Muscle layer of colon (tissue), 2 donors: ENCODE measurements at regions not wholly inside any gene's neighbourhood (a gene's known extent, or its start where the extent isn't known, plus 50 kb on each side); places are given as distances from the start of the nearest gene placed in this dataset.
"Not testable (repeated sequence)": the region's sequence is repeated elsewhere in the genome, so short reads cannot be mapped to it uniquely, and the experiment has no call there.

Source experiments
- H3K27ac ChIP-seq: one replicate; pipeline ENCODE4 v1.7.0; 2013; ENCODE audit warnings: low read depth, mild to moderate bottlenecking, low read length, moderate library complexity
- H3K27me3 ChIP-seq, 2 donors: one replicate each; pipeline ENCODE4 v1.7.0; 2013; ENCODE audit warnings: low read length in 2 of 2, mild to moderate bottlenecking in 2 of 2; ENCODE audit not compliant: insufficient read depth in 2 of 2, control insufficient read depth in 1 of 2
- H3K36me3 ChIP-seq: one replicate; pipeline ENCODE4 v1.7.0; 2013; ENCODE audit warnings: mild to moderate bottlenecking, low read length; ENCODE audit not compliant: insufficient read depth
- H3K4me1 ChIP-seq: one replicate; pipeline ENCODE4 v1.7.0; 2013; ENCODE audit warnings: mild to moderate bottlenecking, low read length; ENCODE audit not compliant: insufficient read depth
- H3K4me3 ChIP-seq, 2 donors: one replicate each; pipeline ENCODE4 v1.7.0; 2013; ENCODE audit warnings: low read length in 2 of 2, low read depth in 1 of 2, mild to moderate bottlenecking in 1 of 2, moderate library complexity in 1 of 2
- H3K9ac ChIP-seq: one replicate; pipeline ENCODE4 v1.7.0; 2013; ENCODE audit warnings: low read length
- H3K9me3 ChIP-seq: one replicate; pipeline ENCODE4 v1.7.0; 2013; ENCODE audit warnings: mild to moderate bottlenecking, low read length
- donor health status: abdominal sarcoma.
- donor health status: Adenocarcinoma of cecum.

- H3K27ac ChIP-seq = no peak overlapping the region
- H3K36me3 ChIP-seq = no peaks in the 10 kb centered on the region
- H3K9me3 ChIP-seq = no peaks in the 10 kb centered on the region
- no peak overlapping the region for H3K9ac ChIP-seq
- no peak overlapping the region for H3K4me3 ChIP-seq
- peaks cover 0 to 4% of the 10 kb centered on the region in 2 donors for H3K27me3 ChIP-seq
- no peaks in the 10 kb centered on the region for H3K4me1 ChIP-seq
Measured at GRCh38 chr2:8496079-8496478, 185.8 kb upstream of the ID2 start.

DNA sequence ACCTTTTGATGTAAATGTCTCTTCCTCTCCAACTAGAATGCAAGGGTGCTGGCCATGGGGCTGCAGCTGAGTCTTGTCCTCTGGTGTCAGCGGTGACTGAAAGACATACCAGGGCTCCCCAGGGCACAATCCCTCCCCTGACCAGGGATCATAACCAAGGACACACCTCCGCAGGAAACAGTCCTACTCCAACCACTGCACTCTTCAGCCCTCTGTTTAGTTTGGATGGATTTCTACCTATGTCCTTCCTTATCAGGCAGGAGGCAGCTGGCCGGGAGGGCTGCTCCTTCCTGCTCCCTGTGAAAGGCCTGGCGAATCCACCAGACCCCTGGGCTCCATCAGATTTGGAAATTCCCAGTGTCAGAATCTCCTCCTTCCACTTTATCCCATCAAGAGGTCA lies 185.2 kb upstream of the ID2 start:
- Histone ChIP-seq H3K36me3 (no peaks in the 10 kb centered on the region), H3K4me1 (no peaks in the 10 kb centered on the region), H3K9ac (no peak overlapping the region), H3K27me3 (peaks cover 0 to 4% of the 10 kb centered on the region in 2 donors), H3K27ac (no peak overlapping the region), H3K4me3 (no peak overlapping the region), H3K9me3 (no peaks in the 10 kb centered on the region)

- no peak overlapping the region for H3K9ac ChIP-seq
- no peaks in the 10 kb centered on the region for H3K36me3 ChIP-seq
- peaks cover 0 to 4% of the 10 kb centered on the region in 2 donors for H3K27me3 ChIP-seq
- H3K4me1 ChIP-seq = no peaks in the 10 kb centered on the region
- H3K27ac ChIP-seq = no peak overlapping the region
- no peak overlapping the region for H3K4me3 ChIP-seq
- no peaks in the 10 kb centered on the region for H3K9me3 ChIP-seq
Measured at GRCh38 chr2:8498994-8499393, 182.9 kb upstream of the ID2 start.

DNA sequence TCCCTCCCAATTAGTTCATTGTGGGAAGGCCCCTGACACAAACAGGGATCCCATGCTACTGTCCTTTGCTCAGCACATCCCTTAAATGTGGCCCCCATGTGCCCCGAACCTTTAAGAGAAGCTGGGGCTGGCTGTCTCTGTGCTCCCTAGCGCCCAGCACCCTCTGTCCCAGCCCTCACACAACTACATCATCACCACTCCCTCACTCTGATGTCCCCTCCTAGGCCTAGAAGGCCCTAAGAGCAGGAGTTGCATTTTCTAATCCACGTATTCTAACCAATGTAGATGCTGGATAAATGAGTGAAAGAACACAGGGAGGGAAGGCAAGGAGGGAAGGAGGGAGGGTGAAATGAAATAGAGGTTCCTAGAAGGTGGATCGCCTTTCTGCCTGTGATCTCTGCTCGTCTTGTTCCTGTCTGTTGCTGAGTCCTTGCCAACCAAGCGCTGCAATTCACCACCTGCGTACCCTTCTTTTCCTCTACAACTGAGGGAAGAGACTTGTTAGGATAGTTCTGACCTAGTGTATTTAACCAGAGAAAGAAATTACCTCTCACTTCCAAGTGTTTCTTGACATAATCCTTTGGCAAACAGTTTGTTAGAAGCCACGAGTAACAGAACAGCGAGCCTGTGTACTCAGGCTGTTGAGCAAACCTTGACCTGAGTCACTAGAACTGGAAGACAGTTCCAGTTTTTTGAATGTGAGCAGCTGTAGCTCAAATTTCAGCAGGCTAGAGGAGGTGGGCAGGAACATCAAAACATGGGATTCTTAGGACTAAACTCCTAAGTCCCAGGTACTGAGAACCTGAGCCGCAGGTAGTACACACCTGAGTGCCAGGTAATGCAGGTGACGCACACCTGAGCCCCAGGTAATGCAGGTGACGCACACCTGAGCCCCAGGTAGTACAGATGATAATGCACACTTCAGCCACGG lies 181.5 kb upstream of the ID2 start:
- Histone ChIP-seq H3K27ac (no peak overlapping the region), H3K27me3 (peaks cover 0 to 4% of the 10 kb centered on the region in 2 donors), H3K9ac (no peak overlapping the region), H3K36me3 (no peaks in the 10 kb centered on the region), H3K4me1 (no peaks in the 10 kb centered on the region), H3K4me3 (no peak overlapping the region), H3K9me3 (no peaks in the 10 kb centered on the region)

DNA sequence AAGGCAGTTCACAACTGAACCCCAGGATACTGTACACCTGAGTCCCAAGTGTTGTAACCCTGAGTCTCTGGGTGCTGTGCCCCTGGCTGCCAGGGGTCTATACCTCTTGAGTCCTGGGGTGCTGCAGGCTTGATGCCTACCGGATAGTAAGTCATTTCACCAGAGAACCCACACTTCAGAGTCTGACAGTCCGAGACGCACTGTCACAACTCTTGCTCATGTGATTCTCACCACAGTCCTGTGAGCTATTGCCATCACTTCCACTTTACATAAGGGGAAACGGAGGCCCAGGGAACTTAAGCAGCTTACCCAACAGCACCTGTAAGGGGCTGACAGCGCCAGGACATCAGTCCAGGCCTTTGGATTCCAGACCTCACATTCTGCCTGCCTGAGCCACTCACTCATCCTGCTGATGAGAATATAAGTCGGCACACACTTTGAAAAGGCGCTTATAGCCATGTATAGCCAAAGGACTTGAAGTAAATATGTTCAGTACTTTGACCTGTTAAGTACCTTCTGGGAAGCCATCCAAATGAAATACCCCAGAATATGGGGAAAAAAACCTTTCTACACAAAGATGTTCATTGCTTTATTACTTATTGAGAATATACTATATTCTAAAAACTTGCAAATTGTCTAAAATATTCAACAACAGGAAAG lies 180.7 kb upstream of the ID2 start:
- Histone ChIP-seq H3K27me3 (peaks cover 0 to 4% of the 10 kb centered on the region in 2 donors), H3K36me3 (no peaks in the 10 kb centered on the region), H3K9me3 (no peaks in the 10 kb centered on the region), H3K27ac (no peak overlapping the region), H3K4me3 (no peak overlapping the region), H3K9ac (no peak overlapping the region), H3K4me1 (no peaks in the 10 kb centered on the region)

- Histone ChIP-seq H3K9me3 (no peaks in the 10 kb centered on the region), H3K27ac (no peak overlapping the region), H3K4me3 (no peak overlapping the region), H3K9ac (no peak overlapping the region), H3K4me1 (no peaks in the 10 kb centered on the region), H3K27me3 (peaks cover 0 to 4% of the 10 kb centered on the region in 2 donors), H3K36me3 (no peaks in the 10 kb centered on the region)
Measured at GRCh38 chr2:8502316-8502715, 179.5 kb upstream of the ID2 start.

DNA sequence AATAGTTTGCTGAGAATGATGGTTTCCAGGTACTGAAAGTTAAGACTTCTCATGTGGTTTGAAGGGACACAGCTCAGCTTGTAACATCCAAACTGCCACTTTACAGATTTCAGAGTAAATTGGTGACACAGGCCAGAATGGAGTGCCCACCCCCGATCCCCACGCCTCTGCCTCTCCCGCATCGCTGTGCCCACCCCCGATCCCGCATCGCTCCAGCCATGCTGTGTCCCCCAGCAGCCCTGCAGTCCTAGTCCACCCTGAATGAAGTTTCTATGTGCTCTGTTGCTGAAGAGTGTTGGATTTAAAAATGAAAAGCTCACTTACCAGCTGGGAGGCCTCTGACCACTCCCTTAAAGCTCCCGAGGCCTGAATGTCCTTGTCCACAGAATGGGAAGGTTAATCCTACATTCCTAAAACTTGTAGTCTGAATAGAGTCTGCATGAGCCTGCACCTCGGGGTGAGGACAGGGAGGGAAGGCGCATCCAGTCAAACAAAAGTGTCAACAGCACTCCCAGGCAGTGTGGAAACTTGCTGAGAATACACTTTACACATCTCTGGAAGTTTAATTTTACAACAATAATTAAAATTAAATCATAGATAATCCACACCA lies 176.4 kb upstream of the ID2 start:
- H3K4me1 ChIP-seq = no peaks in the 10 kb centered on the region
- no peak overlapping the region for H3K9ac ChIP-seq
- H3K4me3 ChIP-seq = no peak overlapping the region
- H3K36me3 ChIP-seq = no peaks in the 10 kb centered on the region
- no peaks in the 10 kb centered on the region for H3K9me3 ChIP-seq
- no peak overlapping the region for H3K27ac ChIP-seq
- peaks cover 0 to 4% of the 10 kb centered on the region in 2 donors for H3K27me3 ChIP-seq

DNA sequence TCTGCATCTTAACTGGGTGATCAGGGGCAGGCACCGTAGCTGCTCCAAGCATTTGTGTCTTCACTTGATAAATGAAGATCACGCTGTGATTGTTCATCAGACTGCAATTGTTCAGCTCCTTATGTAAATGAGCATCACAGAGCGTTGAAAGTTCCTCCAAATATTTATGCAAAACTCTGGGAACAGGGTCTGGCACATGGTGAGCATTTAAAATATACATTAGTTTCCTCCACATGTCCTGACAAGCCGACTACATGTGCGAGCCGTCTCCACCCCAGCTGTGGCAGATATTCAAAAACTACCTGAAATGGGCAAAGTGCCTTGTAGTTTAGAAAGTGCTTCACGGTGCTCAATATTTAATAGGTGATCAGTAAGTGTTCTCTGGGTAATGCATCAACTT lies 175.1 kb upstream of the ID2 start:
- H3K4me1 ChIP-seq = no peaks in the 10 kb centered on the region
- H3K27ac ChIP-seq = no peak overlapping the region
- H3K4me3 ChIP-seq = no peak overlapping the region
- H3K9me3 ChIP-seq = no peaks in the 10 kb centered on the region
- no peaks in the 10 kb centered on the region for H3K36me3 ChIP-seq
- no peaks in the 10 kb centered on the region for H3K27me3 ChIP-seq
- no peak overlapping the region for H3K9ac ChIP-seq

DNA sequence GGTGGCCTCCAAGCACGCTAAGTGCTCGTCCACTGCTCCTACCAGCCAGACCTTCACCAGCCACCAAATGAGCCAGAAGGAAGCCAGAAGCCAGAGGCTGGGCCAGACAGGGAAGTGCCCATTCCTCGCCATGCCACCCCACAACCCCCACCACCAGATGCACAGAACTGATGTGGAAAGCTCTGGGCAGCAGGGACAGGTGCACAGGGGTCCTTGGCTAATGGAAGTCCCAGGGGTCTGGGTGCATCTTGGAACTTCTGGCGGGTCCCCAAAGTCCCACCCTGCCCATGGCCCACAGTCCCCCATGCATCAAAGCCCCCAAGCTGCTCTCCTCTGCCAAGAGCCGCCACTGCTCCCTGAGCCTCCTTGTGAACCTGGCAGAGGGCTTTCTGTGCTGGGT lies 173.1 kb upstream of the ID2 start:
- no peak overlapping the region for H3K27ac ChIP-seq
- H3K27me3 ChIP-seq = no peaks in the 10 kb centered on the region
- no peak overlapping the region for H3K4me3 ChIP-seq
- no peaks in the 10 kb centered on the region for H3K9me3 ChIP-seq
- H3K36me3 ChIP-seq = no peaks in the 10 kb centered on the region
- no peak overlapping the region for H3K9ac ChIP-seq
- H3K4me1 ChIP-seq = no peaks in the 10 kb centered on the region

DNA sequence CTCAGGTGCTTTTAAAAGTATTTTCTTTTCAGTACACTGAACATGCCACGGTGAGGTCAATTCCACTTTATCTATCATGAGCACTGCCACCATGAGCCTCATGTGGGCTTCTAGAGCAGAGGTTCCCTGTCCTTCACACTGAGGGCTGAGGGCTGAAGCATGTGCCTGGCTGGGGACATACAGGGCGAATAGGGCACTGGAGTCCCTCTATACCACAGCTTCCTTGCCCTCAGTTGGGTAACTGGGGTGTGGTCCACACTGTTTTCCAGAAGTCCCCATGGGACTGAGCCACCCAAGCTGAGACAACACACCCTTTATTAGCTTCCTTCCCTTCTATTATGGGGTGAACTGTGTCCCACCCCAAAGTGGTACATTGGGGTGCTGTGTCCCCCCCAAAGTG lies 172.2 kb upstream of the ID2 start:
- H3K36me3 ChIP-seq = no peaks in the 10 kb centered on the region
- no peaks in the 10 kb centered on the region for H3K4me1 ChIP-seq
- H3K27ac ChIP-seq = no peak overlapping the region
- H3K9me3 ChIP-seq = no peaks in the 10 kb centered on the region
- H3K27me3 ChIP-seq = no peaks in the 10 kb centered on the region
- H3K4me3 ChIP-seq = no peak overlapping the region
- H3K9ac ChIP-seq = no peak overlapping the region

DNA sequence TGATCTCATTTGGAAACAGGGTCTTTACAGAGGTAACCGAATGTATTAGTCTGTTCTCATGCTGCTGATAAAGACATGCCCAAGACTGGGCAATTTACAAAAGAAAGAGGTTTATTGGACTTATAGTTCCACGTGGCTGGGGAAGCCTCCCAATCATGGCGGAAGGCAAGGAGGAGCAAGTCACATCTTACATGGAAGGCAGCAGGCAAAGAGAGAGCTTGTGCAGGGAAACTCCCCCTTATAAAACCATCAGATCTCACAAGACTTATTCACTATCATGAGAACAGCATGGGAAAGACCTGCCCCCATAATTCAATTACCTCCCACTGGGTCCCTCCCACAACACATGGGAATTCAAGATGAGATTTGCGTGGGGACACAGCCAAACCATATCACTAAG lies 171.8 kb upstream of the ID2 start:
- not testable (repeated sequence) for H3K9ac ChIP-seq, H3K36me3 ChIP-seq, H3K4me1 ChIP-seq, H3K27ac ChIP-seq, H3K27me3 ChIP-seq, H3K4me3 ChIP-seq, H3K9me3 ChIP-seq
